Activated T-cell treated with anti-CD3 and anti-CD28 coated beads, Interleukin-2, amount 50 U/mL, for 24 hours (primary cell): ENCODE measurements at regions not wholly inside any gene's neighbourhood (a gene's known extent, or its start where the extent isn't known, plus 50 kb on each side); places are given as distances from the start of the nearest gene placed in this dataset.

ENCODE experiments used
- DNase-seq: peaks from one replicate; pipeline ENCODE4 v3.0.0-alpha.2; 2020
- H3K27ac Mint-ChIP-seq: 2 replicates; pipeline ENCODE4 v1.8.0; 2020; ENCODE audit warnings: mild to moderate bottlenecking, mixed read lengths
- H3K27me3 Mint-ChIP-seq: 2 replicates; pipeline ENCODE4 v1.8.0; 2020; ENCODE audit warnings: mixed read lengths
- H3K36me3 Mint-ChIP-seq: 2 replicates; pipeline ENCODE4 v1.8.0; 2020; ENCODE audit warnings: low read depth, mixed read lengths
- H3K4me1 Mint-ChIP-seq: 2 replicates; pipeline ENCODE4 v1.8.0; 2020; ENCODE audit warnings: low read depth, mixed read lengths
- H3K4me3 Mint-ChIP-seq: 2 replicates; pipeline ENCODE4 v1.8.0; 2020; ENCODE audit warnings: mild to moderate bottlenecking, moderate library complexity, mixed read lengths
- H3K9me3 Mint-ChIP-seq: 2 replicates; pipeline ENCODE4 v1.8.0; 2020; ENCODE audit warnings: mixed read lengths

DNA sequence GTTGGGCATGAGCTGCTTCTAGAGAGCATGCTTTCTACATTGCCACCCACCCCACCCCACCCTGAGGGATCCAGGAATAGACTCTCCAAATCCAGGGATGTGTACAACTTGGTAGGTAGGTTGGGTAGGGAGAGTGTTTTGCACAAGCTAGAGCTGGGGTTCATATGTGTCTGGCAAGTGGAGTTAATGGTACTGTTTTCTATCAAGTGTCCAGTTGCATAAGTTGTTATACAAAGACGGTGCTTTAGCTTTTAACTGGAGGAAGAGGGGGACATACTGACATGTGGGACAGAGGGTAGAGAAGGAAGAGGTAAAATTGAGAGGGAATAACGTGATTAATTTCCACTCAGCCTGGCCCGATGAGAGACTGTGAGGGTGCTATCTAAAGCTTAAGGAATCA is 51.0 kb upstream of the TNC start:
- no peak for DNase-seq
- Mint-ChIP-seq H3K27ac (no peak overlapping the region), H3K36me3 (no peaks in the 10 kb centered on the region), H3K9me3 (no peaks in the 10 kb centered on the region), H3K4me1 (no peaks in the 10 kb centered on the region), H3K4me3 (no peak overlapping the region), H3K27me3 (peaks cover 19% of the 10 kb centered on the region)

DNA sequence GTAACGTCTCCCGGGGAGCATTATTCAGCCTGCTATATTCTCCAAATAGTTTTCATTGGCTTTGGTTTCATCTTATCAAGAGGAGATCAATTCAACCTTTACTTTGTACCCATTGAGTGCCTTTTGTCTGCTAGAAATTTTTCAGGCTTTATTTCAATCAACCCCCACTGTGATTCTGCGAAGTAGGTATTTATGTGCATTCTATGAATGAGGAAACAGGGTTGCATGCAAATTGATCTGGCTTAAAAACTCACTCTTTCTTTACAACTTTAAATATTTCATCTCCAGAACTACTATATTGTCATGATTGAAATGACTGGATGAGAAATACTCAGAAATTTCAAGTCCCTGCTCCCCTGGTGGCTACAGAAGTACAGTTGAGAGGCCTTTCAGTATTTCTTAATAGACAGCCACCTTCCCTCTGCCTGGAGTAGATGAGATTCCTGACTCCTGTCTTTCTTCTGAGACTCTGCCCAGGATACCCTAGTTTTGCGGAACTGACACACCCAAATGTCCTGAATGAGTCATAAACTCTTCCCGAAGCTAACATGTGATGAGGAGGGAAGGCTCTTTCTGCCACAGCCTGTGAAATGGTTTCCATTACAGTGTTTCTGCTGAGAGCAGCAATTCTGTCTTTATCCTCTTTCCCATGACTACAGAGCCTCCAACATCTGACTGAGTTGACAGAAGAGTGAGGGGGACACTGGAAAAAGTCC is 52.6 kb upstream of the TNC start:
- Mint-ChIP-seq H3K4me1 (no peaks in the 10 kb centered on the region), H3K27ac (no peak overlapping the region), H3K36me3 (no peaks in the 10 kb centered on the region), H3K9me3 (no peaks in the 10 kb centered on the region), H3K27me3 (peaks cover 19% of the 10 kb centered on the region), H3K4me3 (no peak overlapping the region)
- no peak for DNase-seq

DNA sequence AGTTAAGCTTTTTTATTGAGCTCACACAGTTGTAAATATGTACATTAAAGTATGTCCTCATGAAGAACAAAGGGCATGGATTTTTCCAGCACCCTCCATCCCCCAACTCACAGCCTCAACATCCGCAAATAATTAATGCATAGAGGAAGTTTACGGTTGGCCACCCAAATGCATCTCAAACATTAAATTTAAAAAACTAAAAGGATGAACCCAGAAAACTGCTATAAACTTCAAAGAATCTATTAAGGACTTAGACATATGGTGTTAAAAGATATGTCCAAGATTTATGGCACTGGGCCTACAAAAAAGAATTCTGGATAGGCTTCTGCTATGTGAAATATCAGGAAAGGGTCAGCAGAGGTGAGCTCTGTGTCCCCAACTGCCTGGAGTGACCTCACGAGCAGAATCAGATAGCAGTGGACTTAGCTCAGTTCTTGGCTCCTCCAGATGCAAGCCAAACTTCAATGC is 54.0 kb upstream of the TNC start:
- H3K4me1 Mint-ChIP-seq = no peaks in the 10 kb centered on the region
- no peak for DNase-seq
- no peak overlapping the region for H3K4me3 Mint-ChIP-seq
- H3K27ac Mint-ChIP-seq = no peak overlapping the region
- H3K36me3 Mint-ChIP-seq = no peaks in the 10 kb centered on the region
- no peaks in the 10 kb centered on the region for H3K9me3 Mint-ChIP-seq
- peaks cover 19% of the 10 kb centered on the region for H3K27me3 Mint-ChIP-seq

DNA sequence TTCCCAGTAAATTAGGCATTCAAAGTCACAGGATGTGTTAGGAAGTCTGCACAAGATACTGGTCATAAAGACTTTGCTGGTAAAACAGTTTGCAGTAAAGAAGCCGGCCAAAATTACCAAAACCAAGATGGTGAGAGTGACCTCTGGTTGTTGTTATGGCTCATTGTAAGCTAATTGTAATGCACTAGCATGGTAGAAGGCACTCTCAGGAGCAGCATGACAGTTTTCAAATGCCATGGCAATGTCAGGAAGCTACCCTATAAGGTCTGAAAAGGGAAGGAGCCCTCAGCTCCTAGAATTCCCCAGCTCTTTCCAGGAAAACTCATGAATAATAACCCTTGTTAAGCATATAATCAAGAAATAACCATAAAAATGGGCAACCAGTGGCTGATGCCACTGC is 64.3 kb upstream of the TNC start:
- Mint-ChIP-seq H3K4me3 (no peak overlapping the region), H3K4me1 (no peaks in the 10 kb centered on the region), H3K27me3 (peaks cover 8% of the 10 kb centered on the region), H3K36me3 (no peaks in the 10 kb centered on the region), H3K9me3 (no peaks in the 10 kb centered on the region), H3K27ac (no peak overlapping the region)
- DNase-seq = no peak

DNA sequence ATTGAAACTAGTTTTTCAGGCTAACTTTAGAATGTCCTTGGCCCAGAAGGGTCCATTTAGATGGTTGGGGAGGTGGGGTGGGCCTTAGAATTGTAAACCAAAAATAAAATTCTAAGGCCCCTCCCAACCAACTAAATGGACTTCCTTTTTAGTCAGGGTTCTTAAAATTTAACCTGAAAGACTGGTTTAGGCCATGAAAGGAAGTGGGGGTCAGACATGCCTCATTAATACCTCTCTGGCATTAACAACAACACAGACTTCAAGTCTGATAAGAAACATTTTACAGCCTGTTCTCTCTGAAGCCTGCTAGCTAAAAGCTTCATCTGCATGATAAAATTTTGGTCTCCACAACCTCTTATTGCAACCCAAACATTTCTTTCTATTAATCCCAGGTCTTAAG is 65.5 kb upstream of the TNC start:
- no peak for DNase-seq
- Mint-ChIP-seq H3K27me3 (peaks cover 10% of the 10 kb centered on the region), H3K9me3 (no peaks in the 10 kb centered on the region), H3K36me3 (no peaks in the 10 kb centered on the region), H3K4me1 (no peaks in the 10 kb centered on the region), H3K4me3 (no peak overlapping the region), H3K27ac (no peak overlapping the region)

DNA sequence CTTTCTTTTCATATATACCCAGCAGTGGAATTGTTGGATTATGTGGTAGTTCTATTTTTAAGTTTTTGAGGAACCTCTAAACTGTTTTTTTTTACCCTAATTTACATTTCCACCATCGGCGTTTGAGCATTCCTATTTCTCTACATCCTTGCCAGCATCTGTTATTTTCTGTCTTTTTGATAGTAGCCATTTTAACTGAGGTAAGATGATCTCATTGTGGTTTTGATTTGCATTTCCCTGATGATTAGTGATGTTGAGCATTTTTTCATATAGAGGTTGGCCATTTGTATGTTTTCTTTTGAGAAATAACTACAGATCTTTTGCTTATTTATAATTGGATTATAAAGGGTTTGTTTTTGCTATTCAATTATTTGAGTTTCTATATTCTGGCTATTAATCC is 71.7 kb upstream of the TNC start:
- H3K4me3 Mint-ChIP-seq = no peak overlapping the region
- H3K27me3 Mint-ChIP-seq = peaks cover 50% of the 10 kb centered on the region
- H3K9me3 Mint-ChIP-seq = peaks cover 4% of the 10 kb centered on the region
- no peaks in the 10 kb centered on the region for H3K4me1 Mint-ChIP-seq
- no peaks in the 10 kb centered on the region for H3K36me3 Mint-ChIP-seq
- no peak overlapping the region for H3K27ac Mint-ChIP-seq
- DNase-seq = no peak

DNA sequence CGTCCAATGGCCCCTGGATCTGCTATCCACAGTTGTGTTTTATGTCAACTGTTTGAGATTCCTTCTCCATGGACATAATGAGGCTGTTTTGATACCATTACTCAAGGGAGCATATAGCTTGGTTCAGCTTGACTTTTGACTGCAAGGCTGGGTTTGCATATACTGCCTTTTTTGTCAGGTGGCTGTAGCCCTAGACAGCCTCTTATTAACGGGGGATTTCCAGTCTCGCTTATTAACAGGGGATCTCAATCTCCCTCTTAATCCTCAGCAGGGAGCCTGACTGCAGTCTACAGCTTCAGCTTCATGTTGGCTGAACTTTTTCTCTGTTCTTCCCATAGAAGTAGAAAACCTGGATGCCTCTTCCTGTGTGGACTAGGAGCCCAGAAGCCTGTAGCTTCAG is 73.7 kb upstream of the TNC start:
- no peaks in the 10 kb centered on the region for H3K36me3 Mint-ChIP-seq

DNA sequence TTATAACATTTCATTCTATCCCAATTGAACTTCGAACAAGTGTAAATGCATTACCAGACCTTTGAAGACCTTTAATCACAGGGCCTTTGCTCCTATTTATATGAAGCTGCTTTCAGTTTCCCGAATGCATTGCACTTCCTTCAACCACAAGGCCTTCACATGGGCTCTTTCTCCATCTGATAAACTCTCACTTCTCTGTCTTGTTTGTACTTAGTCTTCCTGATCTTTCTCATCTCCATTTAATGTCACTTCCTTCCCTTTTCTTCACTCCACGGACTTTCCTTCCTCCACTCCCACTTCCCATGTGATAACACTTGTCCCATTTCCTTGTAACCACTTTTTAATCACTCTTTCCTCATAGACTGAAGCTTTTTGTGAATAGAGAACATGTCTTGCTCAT is 74.3 kb upstream of the TNC start:
- no peak for DNase-seq
- Mint-ChIP-seq H3K4me3 (no peak overlapping the region), H3K36me3 (no peaks in the 10 kb centered on the region), H3K27ac (no peak overlapping the region), H3K9me3 (peaks cover 4% of the 10 kb centered on the region), H3K27me3 (peaks cover 65% of the 10 kb centered on the region), H3K4me1 (no peaks in the 10 kb centered on the region)

More for the DNA sequence above, 73.7 kb upstream of the TNC start:
- Mint-ChIP-seq H3K27ac (no peak overlapping the region), H3K4me1 (no peaks in the 10 kb centered on the region), H3K9me3 (peaks cover 4% of the 10 kb centered on the region), H3K4me3 (no peak overlapping the region), H3K27me3 (peaks cover 60% of the 10 kb centered on the region)
- DNase-seq = no peak

DNA sequence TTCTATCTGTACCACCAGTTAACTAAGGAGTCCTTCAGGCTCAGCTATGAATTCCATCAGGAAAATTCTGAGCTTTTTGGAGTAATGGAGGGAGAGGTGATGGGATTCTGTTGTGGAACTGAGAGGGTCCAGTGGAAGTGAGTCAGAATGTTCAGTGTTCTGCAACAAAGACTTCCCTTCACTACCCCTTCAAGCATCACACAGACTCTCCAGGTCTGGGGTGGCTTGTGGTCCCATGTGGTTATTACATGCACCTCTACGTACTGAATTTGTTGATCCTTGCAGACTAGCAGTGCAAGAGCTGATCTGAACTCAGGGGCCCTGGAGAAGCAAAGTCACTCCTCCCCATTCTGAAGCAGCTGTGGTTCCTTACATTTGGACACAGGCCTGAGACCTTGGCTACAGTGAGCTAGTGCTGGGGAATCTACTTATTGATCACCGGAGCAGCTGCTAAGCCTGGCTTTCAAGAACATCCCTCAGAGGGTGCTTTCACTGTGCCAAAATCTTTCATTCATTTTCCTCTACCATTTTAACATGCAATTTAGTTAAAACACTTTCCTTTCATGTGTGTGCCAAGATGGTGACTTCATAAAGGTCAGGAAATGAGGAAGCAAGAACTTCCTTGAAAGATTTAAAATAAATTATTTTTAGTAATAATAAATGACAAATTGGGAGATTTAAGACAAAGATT is 75.0 kb upstream of the TNC start:
- Mint-ChIP-seq H3K27ac (no peak overlapping the region), H3K27me3 (peaks cover 71% of the 10 kb centered on the region), H3K36me3 (no peaks in the 10 kb centered on the region), H3K9me3 (peaks cover 4% of the 10 kb centered on the region), H3K4me3 (no peak overlapping the region), H3K4me1 (no peaks in the 10 kb centered on the region)
- no peak for DNase-seq

DNA sequence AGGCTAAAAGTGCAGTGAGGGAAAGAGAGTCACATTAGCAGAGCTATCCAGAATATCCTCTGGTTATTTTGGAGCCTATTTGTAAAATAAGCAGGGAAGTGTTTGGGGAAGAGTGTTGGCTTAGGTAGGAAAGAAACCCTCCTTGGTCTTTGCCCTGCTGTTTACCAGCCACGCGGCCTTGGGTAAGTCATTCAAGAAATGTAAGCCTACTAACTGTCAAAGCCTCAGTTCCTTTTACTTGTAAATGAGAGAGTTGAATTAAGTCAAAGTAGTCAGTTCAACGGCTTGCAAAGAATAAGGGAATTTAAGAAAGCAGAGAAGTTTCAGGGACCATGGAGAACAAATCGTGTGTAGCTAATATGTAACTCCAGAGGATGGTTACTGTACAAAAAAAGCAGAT is 75.8 kb upstream of the TNC start:
- DNase-seq = no peak
- no peak overlapping the region for H3K4me3 Mint-ChIP-seq
- H3K27me3 Mint-ChIP-seq = peaks cover 70% of the 10 kb centered on the region
- no peaks in the 10 kb centered on the region for H3K36me3 Mint-ChIP-seq
- peaks cover 4% of the 10 kb centered on the region for H3K9me3 Mint-ChIP-seq
- no peak overlapping the region for H3K27ac Mint-ChIP-seq
- H3K4me1 Mint-ChIP-seq = no peaks in the 10 kb centered on the region

DNA sequence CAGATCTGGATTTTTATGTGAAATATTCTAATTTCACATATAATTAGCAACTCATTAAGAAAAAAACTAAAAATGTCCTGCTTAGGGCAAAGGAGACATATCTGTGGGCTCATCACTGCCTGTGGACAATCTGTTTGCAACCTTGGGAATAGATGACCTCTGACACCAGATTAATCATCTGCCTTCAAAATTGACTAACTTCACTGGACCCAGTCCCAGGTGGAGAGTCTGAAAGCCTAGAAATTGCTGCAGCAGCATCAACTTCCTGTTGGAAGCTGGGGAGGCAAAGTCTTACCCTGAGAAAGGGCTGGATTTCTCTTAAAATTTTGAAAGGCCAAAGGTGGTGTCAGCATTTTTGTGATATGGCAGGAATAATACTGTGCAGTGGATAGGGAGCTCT is 76.3 kb upstream of the TNC start:
- Mint-ChIP-seq H3K9me3 (peaks cover 4% of the 10 kb centered on the region), H3K36me3 (no peaks in the 10 kb centered on the region), H3K27me3 (peaks cover 71% of the 10 kb centered on the region), H3K27ac (no peak overlapping the region), H3K4me1 (no peaks in the 10 kb centered on the region), H3K4me3 (no peak overlapping the region)
- DNase-seq = no peak

DNA sequence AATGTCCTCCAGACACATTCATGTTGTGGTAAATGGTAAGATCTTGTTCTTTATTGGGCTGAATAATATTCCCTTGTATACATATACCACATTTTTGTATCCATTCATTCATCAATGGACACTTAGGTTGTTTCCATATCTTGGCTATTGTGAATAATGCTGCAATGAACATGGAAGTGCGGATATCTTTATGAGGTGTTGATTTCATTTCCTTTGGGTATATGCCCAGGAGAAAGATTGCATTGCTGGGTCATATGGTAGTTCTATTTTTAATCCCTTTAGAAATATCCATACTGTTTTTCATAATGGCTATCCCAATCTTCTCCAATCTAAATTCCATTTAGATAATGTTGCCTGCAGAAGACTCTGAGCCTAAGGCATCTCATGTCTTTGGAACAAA is 78.0 kb upstream of the TNC start:
- peaks cover 69% of the 10 kb centered on the region for H3K27me3 Mint-ChIP-seq
- H3K27ac Mint-ChIP-seq = no peak overlapping the region
- DNase-seq = no peak
- no peaks in the 10 kb centered on the region for H3K4me1 Mint-ChIP-seq
- H3K9me3 Mint-ChIP-seq = peaks cover 2% of the 10 kb centered on the region
- no peaks in the 10 kb centered on the region for H3K36me3 Mint-ChIP-seq
- no peak overlapping the region for H3K4me3 Mint-ChIP-seq

DNA sequence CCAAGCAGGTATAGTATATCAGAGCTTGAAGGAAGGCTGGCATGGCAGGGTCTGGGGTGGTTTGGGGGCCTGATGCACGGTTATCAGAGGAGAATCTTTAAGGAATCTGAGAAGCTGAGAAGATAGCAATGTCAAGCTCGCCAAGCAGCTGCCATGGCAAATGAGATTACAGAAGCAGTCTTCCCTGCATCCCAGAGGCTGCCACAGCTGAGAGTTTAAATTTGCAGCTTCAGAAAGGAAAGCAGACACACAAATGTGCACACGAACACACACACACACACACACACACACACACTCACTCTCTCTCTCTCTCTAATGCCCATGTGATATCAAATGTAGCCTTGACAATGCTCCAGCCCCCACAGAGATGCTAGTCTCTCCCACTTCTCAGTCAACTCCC is 79.0 kb upstream of the TNC start:
- Mint-ChIP-seq H3K27ac (no peak overlapping the region), H3K4me3 (no peak overlapping the region), H3K9me3 (no peaks in the 10 kb centered on the region)

DNA sequence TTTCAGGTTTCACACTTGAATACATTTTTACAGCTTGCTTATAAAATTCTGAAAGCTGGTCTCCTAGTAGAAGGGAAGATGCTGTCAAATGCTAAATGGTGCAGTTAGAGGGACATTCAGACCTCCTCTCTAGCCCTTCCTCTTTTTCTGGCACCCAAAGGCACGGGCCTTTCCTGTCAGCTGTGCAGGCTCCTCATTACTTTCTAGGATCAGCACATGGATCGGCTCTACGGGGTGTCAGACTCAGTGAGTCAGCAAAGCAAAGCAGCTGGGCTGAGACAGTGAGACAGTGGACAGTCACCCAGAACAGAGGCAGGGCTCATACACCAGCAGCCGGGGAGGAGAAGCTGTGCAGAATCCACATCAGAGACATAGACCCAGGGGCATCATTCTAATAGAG is 80.0 kb upstream of the TNC start:
- no peaks in the 10 kb centered on the region for H3K36me3 Mint-ChIP-seq
- no peaks in the 10 kb centered on the region for H3K4me1 Mint-ChIP-seq
- H3K27me3 Mint-ChIP-seq = peaks cover 68% of the 10 kb centered on the region
- H3K4me3 Mint-ChIP-seq = no peak overlapping the region
- no peak overlapping the region for H3K27ac Mint-ChIP-seq
- no peaks in the 10 kb centered on the region for H3K9me3 Mint-ChIP-seq
- DNase-seq = no peak

More for the DNA sequence above, 79.0 kb upstream of the TNC start:
- Mint-ChIP-seq H3K36me3 (no peaks in the 10 kb centered on the region), H3K4me1 (no peaks in the 10 kb centered on the region), H3K27me3 (peaks cover 68% of the 10 kb centered on the region)
- DNase-seq = no peak

DNA sequence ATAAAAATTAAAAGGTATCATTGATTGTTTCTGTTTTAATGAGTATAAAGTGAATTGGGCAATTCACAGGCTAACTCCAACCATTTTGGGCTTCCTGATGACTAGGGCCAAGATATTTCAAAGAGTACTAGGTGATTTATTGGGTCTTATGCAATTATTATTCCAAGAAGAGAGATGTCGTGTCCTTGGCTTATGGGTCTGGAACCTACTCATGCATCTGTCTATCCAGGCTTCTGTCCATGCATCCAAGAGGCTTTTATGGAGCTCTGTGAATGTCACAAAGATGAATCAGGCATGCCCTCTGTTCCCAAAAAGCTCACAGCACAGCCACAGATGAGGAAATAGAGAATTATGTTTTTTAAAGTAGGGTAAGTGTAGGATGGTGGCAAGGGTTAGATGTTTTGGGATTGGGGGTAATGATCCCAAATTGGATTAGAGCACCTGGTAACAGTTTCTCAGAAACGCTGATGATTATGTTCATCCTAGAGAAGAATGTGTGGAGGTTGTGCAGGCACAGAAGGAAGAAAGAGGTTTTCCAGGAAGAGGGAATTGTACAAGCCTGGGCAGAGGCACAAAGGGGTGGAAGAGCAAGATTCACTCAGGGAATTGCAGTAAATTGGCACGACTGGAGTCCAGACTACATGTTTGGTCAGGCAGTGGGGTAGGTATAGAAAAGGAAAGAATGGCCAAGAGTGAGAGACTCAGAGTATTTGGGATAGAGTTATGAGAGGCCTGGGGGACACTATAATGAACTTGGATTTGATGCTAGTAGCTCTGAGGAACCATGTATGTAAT is 83.0 kb upstream of the TNC start:
- H3K4me3 Mint-ChIP-seq = no peak overlapping the region
- DNase-seq = no peak

More for the DNA sequence above, 83.0 kb upstream of the TNC start:
- Mint-ChIP-seq H3K27ac (no peak overlapping the region), H3K4me1 (peaks cover 12% of the 10 kb centered on the region), H3K27me3 (peaks cover 63% of the 10 kb centered on the region), H3K36me3 (no peaks in the 10 kb centered on the region), H3K9me3 (no peaks in the 10 kb centered on the region)
